ENCODE measurements at regions not wholly inside any gene's neighbourhood (a gene's known extent, or its start where the extent isn't known, plus 50 kb on each side); places are given as distances from the start of the nearest gene placed in this dataset.

DNA sequence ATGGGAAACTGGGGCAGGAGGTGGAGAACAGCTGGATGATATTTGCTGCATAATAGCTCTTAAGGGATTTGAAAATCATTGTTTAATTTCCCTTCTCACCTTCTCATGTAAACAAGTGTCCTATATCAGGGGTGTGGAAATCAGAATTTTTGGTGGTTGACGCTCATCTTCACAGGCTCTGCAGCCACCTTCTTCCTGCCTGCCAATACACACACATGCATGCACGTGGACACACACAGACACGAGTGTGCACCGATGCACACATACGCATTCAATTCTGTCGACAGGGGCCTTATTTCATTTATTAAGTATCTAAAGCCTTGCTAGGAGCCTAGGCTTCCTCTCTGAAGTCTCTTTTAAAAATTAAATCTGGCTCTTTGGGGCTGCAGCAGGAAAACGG is 349.4 kb upstream of the NCAM1 start:
- Histone ChIP-seq H3K27me3 (replicated peaks in 1 of 4; ENCODE audit: control insufficient read depth in 3 of 4, extremely low read depth in 1 of 4, insufficient read depth in 3 of 4, low read length in 3 of 4) (no peaks in the 10 kb centered on the region), H3K4me3 (ENCODE audit: extremely low read depth in 1 of 4, insufficient read depth in 2 of 4, low read depth in 3 of 4, low read length in 4 of 4) (no peak overlapping the region), H3K9ac (replicated peaks in 1 of 4; ENCODE audit: extremely low read depth in 1 of 4, low read depth in 3 of 4, low read length in 3 of 4) (no peak overlapping the region), H3K4me1 (replicated peaks in 1 of 4; ENCODE audit: control insufficient read depth in 3 of 4, insufficient read depth in 4 of 4, low read length in 3 of 4) (peaks cover 0 to 10% (median 0%) of the 10 kb centered on the region in 4 experiments; a peak in 2 of 7 replicates), H3K56ac (replicated peaks; ENCODE audit: insufficient read length, low read depth, low read length) (no peak overlapping the region), H4K8ac (ENCODE audit: extremely low read depth, insufficient read depth, low read length) (no peak overlapping the region), H2BK15ac (ENCODE audit: low read length) (no peak overlapping the region), H2AK5ac (ENCODE audit: low read depth, low read length) (no peak overlapping the region), H2BK12ac (ENCODE audit: low read depth, low read length) (no peak overlapping the region), H3K27ac (ENCODE audit: low read depth, low read length) (no peak overlapping the region), H3K79me2 (ENCODE audit: control insufficient read depth in 1 of 2, insufficient read depth in 2 of 2, low read length in 2 of 2) (no peaks in the 10 kb centered on the region), H3K18ac (ENCODE audit: extremely low read depth, low read length) (no peak overlapping the region), H3K23me2 (ENCODE audit: low read depth, low read length) (no peaks in the 10 kb centered on the region), H3K36me3 (ENCODE audit: control insufficient read depth in 2 of 4, insufficient read depth in 4 of 4, low read length in 3 of 4) (no peaks in the 10 kb centered on the region), H2BK5ac (ENCODE audit: low read depth, low read length) (no peak overlapping the region), H2AFZ (ENCODE audit: low read length) (no peak overlapping the region), H3K14ac (ENCODE audit: insufficient read length) (no peak overlapping the region), H4K91ac (replicated peaks; ENCODE audit: insufficient read length, low read length) (no peak overlapping the region), H3K4me2 (ENCODE audit: insufficient read depth in 1 of 2, low read depth in 2 of 2, low read length in 2 of 2) (no peak overlapping the region), H4K20me1 (replicated peaks in 1 of 2; ENCODE audit: control insufficient read depth in 1 of 2, insufficient read depth in 2 of 2, low read length in 2 of 2) (no peaks in the 10 kb centered on the region), H3K4ac (replicated peaks; ENCODE audit: insufficient read length, low read depth, low read length) (no peak overlapping the region), H2BK120ac (replicated peaks; ENCODE audit: low read depth, low read length) (no peak overlapping the region), H3K9me3 (ENCODE audit: insufficient read depth in 2 of 2, low read depth in 1 of 2, low read length in 1 of 2) (no peaks in the 10 kb centered on the region), H2BK20ac (ENCODE audit: low read length) (no peak overlapping the region), H3K23ac (ENCODE audit: insufficient read length) (no peak overlapping the region), H3K79me1 (ENCODE audit: low read depth, low read length) (no peaks in the 10 kb centered on the region), H4K5ac (ENCODE audit: insufficient read length, low read depth, low read length) (no peak overlapping the region)
- ChIA-PET CTCF (ENCODE audit: partially characterized antibody) (interaction anchor here (0.9 kb wide), 1 partner anchor 24 kb away, joined by 5 read pairs; no protein-coding TSS in a partner anchor), POLR2A (ENCODE audit: partially characterized antibody) (no interaction called here)
- FAIRE-seq: no peak
- DNase-seq (ENCODE audit: low read depth in 1 of 2, low spot score in 2 of 2): no peak
- 81% methylated on average over 7 of the region's 7 CpGs; no CpG with 5 or more reads in 1 of the 2 experiments for WGBS, 2 experiments (ENCODE audit: extremely low coverage in 1 of 2, insufficient coverage in 1 of 2, insufficient read length in 1 of 2, insufficient replicate concordance in 2 of 2, low coverage in 1 of 2, low lambda C conversion rate in 2 of 2, missing lambda C conversion rate in 1 of 2)
- TF ChIP-seq POLR2A (IDR thresholded peaks at IDR 0.05; ENCODE audit: control extremely low read depth in 1 of 2, low read depth in 2 of 2, low read length in 2 of 2): no peak
- TF ChIP-seq USF2 (IDR thresholded peaks at IDR 0.05; ENCODE audit: low read length): no peak
- no peak for TF ChIP-seq RAD21 (IDR thresholded peaks at IDR 0.05 in 1 of 2, conservative IDR thresholded peaks at IDR 0.05 in 1 of 2; ENCODE audit: low read depth in 2 of 2, low read length in 2 of 2)
- no peak for TF ChIP-seq MAFK (IDR thresholded peaks at IDR 0.05; ENCODE audit: low read depth, low read length)
- TF ChIP-seq SUZ12 (IDR thresholded peaks at IDR 0.05; ENCODE audit: low read length): no peak
- TF ChIP-seq RFX5 (IDR thresholded peaks at IDR 0.05; ENCODE audit: borderline replicate concordance, low read depth, low read length): no peak
- TF ChIP-seq SP1 (IDR thresholded peaks at IDR 0.05; ENCODE audit: low read depth, low read length): no peak
- TF ChIP-seq FOSL1 (IDR thresholded peaks at IDR 0.05; ENCODE audit: insufficient read depth, low read depth, low read length): no peak
- no peak for TF ChIP-seq SAP30 (IDR thresholded peaks at IDR 0.05; ENCODE audit: insufficient read depth, insufficient replicate concordance, low read length)
- TF ChIP-seq HDAC2 (IDR thresholded peaks at IDR 0.05; ENCODE audit: borderline replicate concordance in 1 of 2, low read depth in 2 of 2, low read length in 2 of 2): no peak
- TF ChIP-seq NRF1 (IDR thresholded peaks at IDR 0.05; ENCODE audit: low read depth, low read length): no peak
- no peak for TF ChIP-seq CTBP2 (IDR thresholded peaks at IDR 0.05; ENCODE audit: borderline replicate concordance, insufficient read depth, insufficient read length, low read length)
- TF ChIP-seq TAF7 (optimal IDR thresholded peaks at IDR 0.05; ENCODE audit: borderline replicate concordance, low read depth, low read length): no peak

Data from H1 (cell line).